Suprapubic skin (tissue), 4 donors: ENCODE measurements at regions not wholly inside any gene's neighbourhood (a gene's known extent, or its start where the extent isn't known, plus 50 kb on each side); places are given as distances from the start of the nearest gene placed in this dataset.

Experiments
- DNase-seq, 2 donors: peaks; one replicate each; pipeline ENCODE4 v3.0.0-alpha.2; 2019; ENCODE audit warnings: low spot score in 2 of 2
- H3K27ac ChIP-seq: fragments of 200-600 bp; sonication (generic); one replicate; pipeline ENCODE4 v1.5.1; 2019
- H3K27me3 ChIP-seq: fragments of 200-600 bp; sonication (generic); one replicate; pipeline ENCODE4 v1.5.1; 2019
- H3K36me3 ChIP-seq: fragments of 200-600 bp; sonication (generic); one replicate; pipeline ENCODE4 v1.5.1; 2019
- H3K4me1 ChIP-seq: fragments of 200-600 bp; sonication (generic); one replicate; pipeline ENCODE4 v1.5.1; 2019
- H3K4me3 ChIP-seq: fragments of 200-600 bp; sonication (generic); one replicate; pipeline ENCODE4 v1.5.1; 2019; ENCODE audit warnings: mild to moderate bottlenecking
- H3K9me3 ChIP-seq: fragments of 200-600 bp; sonication (generic); one replicate; pipeline ENCODE4 v1.5.1; 2019
- EP300 ChIP-seq: sonication (generic); formaldehyde crosslinking; IDR thresholded peaks from one replicate; pipeline ENCODE4 v1.6.1; 2017; ENCODE audit warnings: antibody characterized with exemption
- POLR2A ChIP-seq, 2 donors: fragments of 450-650 bp; IDR thresholded peaks; one replicate each; pipeline ENCODE4 v1.6.1; 2017; ENCODE audit warnings: antibody characterized with exemption in 2 of 2, mild to moderate bottlenecking in 2 of 2, moderate library complexity in 2 of 2
- POLR2AphosphoS5 ChIP-seq, 3 donors: sonication (generic); formaldehyde crosslinking; IDR thresholded peaks; one replicate each; pipeline ENCODE4 v1.6.1; 2017; ENCODE audit warnings: antibody characterized with exemption in 3 of 3
- WGBS: methylation state at CpG from one replicate; pipeline ENCODE4 v1.1.5; 2018; 5-methylcytosine and 5-hydroxymethylcytosine counted together
- TF ChIP-seq, protein P1 (sequence below), 2 donors: fragments of 200-600 bp in 1 of 2; fragments of 450-650 bp in 1 of 2; sonication (generic) in 1 of 2; IDR thresholded peaks; one replicate each; pipeline ENCODE4 v1.5.1; 2016 to 2019; ENCODE audit warnings: antibody characterized with exemption in 2 of 2, mild to moderate bottlenecking in 1 of 2, moderate library complexity in 1 of 2

GRCh38 chr9:108634672-108635462 lies 220.9 kb downstream of the ACTL7B start:
- Histone ChIP-seq H3K27me3 (no peaks in the 10 kb centered on the region), H3K27ac (peak overlapping the region; percentile 88), H3K9me3 (no peaks in the 10 kb centered on the region), H3K36me3 (no peaks in the 10 kb centered on the region), H3K4me1 (peaks cover 21% of the 10 kb centered on the region), H3K4me3 (no peak overlapping the region)
- no peak for DNase-seq
- WGBS = 59% methylated on average over 11 of the region's 11 CpGs
- TF ChIP-seq, protein P1, sequence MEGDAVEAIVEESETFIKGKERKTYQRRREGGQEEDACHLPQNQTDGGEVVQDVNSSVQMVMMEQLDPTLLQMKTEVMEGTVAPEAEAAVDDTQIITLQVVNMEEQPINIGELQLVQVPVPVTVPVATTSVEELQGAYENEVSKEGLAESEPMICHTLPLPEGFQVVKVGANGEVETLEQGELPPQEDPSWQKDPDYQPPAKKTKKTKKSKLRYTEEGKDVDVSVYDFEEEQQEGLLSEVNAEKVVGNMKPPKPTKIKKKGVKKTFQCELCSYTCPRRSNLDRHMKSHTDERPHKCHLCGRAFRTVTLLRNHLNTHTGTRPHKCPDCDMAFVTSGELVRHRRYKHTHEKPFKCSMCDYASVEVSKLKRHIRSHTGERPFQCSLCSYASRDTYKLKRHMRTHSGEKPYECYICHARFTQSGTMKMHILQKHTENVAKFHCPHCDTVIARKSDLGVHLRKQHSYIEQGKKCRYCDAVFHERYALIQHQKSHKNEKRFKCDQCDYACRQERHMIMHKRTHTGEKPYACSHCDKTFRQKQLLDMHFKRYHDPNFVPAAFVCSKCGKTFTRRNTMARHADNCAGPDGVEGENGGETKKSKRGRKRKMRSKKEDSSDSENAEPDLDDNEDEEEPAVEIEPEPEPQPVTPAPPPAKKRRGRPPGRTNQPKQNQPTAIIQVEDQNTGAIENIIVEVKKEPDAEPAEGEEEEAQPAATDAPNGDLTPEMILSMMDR (IDR thresholded peaks at IDR 0.05) = no peak
- peak in 1 of 3 donors; percentile 11 for TF ChIP-seq POLR2AphosphoS5 (IDR thresholded peaks at IDR 0.05)

- peak overlapping the region; percentile 85 for H3K27ac ChIP-seq
- H3K36me3 ChIP-seq = no peaks in the 10 kb centered on the region
- H3K27me3 ChIP-seq = no peaks in the 10 kb centered on the region
- H3K9me3 ChIP-seq = no peaks in the 10 kb centered on the region
- H3K4me1 ChIP-seq = peaks cover 21% of the 10 kb centered on the region
- H3K4me3 ChIP-seq = no peak overlapping the region
- TF ChIP-seq, protein P1 (IDR thresholded peaks at IDR 0.05) = no peak
- TF ChIP-seq POLR2A (IDR thresholded peaks at IDR 0.05) (no peak), POLR2AphosphoS5 (IDR thresholded peaks at IDR 0.05) (no peak), EP300 (no peak)
- 44% methylated on average over 5 of the region's 5 CpGs for WGBS
- no peak for DNase-seq
Measured at GRCh38 chr9:108634204-108634603, 221.6 kb downstream of the ACTL7B start.

DNA sequence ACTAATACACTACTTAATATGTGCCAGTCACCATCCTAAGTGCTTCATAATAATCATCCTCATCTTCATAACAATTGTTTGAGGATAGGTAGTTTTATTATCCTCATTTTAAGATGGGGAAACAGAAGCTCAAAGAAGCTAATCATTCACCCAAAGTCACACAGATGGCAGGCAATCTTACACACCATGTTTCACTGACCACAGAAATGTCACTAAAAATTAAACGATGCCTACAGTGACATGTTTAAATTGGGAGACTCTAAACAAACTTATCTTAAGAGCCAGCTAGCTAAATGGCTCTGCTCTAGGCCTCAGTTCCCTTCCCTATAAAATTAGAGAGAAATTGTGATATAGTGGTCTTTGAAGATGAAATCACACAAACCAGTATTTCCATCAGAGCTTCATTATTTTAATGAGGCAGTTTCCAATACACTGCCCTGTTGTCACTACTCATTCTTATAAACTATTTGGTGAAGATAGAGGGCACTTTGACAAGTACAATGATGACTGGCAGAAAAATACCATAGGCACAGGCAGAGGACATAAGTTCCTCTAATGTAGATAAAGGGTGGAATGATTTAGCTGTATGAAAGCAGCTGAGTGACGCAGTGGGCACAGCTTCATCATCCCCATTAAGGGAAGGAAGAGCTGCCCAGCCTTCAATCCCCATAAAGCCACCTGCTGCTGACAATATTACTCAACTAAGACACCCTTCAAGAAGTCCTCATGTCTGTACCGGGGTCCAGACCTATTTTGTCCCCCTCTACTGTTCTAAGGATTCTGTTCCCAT lies 224.1 kb downstream of the ACTL7B start:
- H3K27me3 ChIP-seq = no peaks in the 10 kb centered on the region
- H3K4me3 ChIP-seq = no peak overlapping the region
- no peak for TF ChIP-seq POLR2AphosphoS5 (IDR thresholded peaks at IDR 0.05)
- no peak for TF ChIP-seq EP300
- TF ChIP-seq, protein P1 (IDR thresholded peaks at IDR 0.05) = no peak
- TF ChIP-seq POLR2A (IDR thresholded peaks at IDR 0.05) = no peak
- H3K9me3 ChIP-seq = no peaks in the 10 kb centered on the region
- no peak for DNase-seq
- H3K36me3 ChIP-seq = no peaks in the 10 kb centered on the region
- peaks cover 21% of the 10 kb centered on the region for H3K4me1 ChIP-seq
- no peak overlapping the region for H3K27ac ChIP-seq
- 78% methylated on average over 3 of the region's 3 CpGs for WGBS

DNA sequence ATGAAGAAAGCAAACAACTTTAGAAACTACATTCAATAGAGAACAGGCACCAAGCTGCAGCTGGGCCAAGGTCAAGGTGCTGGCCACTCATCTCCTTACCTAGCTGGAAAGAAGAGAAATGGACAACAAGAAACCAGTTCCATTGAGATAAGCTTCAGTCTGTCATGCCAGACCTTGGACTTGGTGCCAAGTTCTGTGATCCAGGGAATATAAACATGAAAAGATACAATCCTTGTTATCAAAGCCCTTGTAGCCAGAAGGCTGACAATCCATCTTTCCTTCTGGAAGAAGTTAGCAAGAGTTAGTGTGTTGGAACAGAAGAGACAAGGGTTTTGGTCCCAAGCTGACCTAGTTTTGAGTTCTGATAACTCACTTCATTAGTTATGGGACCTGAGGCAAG lies 227.5 kb downstream of the ACTL7B start:
- Histone ChIP-seq H3K27ac (no peak overlapping the region), H3K9me3 (no peaks in the 10 kb centered on the region), H3K4me3 (no peak overlapping the region), H3K36me3 (no peaks in the 10 kb centered on the region), H3K27me3 (no peaks in the 10 kb centered on the region), H3K4me1 (no peaks in the 10 kb centered on the region)
- no peak for DNase-seq
- TF ChIP-seq, protein P1 (IDR thresholded peaks at IDR 0.05) = no peak
- no peak for TF ChIP-seq POLR2A (IDR thresholded peaks at IDR 0.05)
- TF ChIP-seq EP300 = no peak
- no peak for TF ChIP-seq POLR2AphosphoS5 (IDR thresholded peaks at IDR 0.05)

DNA sequence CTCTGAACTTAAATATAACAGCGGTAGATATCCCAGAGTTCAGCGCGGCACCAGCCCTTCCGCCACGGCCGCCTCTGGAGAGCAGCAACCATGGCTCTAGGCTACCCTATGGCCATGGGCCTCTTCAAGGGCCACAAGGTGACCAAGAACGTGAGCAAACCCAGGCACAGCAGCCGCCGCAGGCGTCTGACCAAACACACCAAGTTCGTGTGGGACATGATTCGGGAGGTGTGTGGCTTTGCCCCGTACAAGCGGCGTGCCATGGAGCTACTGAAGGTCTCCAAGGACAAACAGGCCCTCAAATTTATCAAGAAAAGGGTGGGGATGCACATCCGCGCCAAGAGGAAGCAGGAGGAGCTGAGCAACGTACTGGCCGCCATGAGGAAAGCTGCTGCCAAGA lies 229.0 kb downstream of the ACTL7B start:
- no peaks in the 10 kb centered on the region for H3K27me3 ChIP-seq
- H3K9me3 ChIP-seq = no peaks in the 10 kb centered on the region
- no peak for TF ChIP-seq POLR2A (IDR thresholded peaks at IDR 0.05)
- TF ChIP-seq, protein P1 (IDR thresholded peaks at IDR 0.05) = no peak
- no peak for DNase-seq
- no peaks in the 10 kb centered on the region for H3K36me3 ChIP-seq
- WGBS = 92% methylated on average over 19 of the region's 19 CpGs
- no peak overlapping the region for H3K27ac ChIP-seq
- no peaks in the 10 kb centered on the region for H3K4me1 ChIP-seq
- no peak overlapping the region for H3K4me3 ChIP-seq
